ENCODE measurements at regions not wholly inside any gene's neighbourhood (a gene's known extent, or its start where the extent isn't known, plus 50 kb on each side); places are given as distances from the start of the nearest gene placed in this dataset.

DNA sequence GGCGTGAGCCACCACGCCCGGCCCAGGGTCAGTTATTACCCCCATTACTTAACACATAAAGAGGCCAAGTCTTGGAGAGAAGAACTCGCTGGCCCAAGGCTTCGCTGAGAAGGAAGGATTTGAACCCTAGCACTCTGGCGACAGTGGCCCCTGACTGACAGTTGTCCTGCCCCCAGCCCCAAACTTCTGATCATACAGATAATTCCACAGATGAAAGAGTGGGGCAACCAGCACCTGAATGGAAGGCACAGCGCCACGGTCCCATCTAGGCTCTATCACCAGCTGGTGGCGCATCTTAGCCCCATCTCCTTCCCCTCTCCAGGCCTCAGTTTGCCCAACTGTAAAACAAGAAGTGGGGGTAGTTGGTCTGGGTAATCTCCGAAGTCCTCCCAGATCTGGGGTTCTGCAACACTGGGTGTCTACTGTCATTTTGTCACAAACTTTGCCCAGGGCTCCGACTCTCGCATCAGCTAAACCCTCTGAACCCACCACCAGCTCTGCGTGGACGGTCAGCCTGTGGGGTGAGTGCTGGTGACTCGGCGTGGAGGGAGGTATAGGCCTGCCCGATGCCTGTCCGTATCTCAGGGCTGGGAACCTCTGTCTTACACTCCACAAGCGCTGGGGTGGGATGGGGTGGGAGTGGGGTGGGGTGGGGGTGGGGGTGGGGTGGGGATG, 209.3 kb downstream of the C9orf50 start:
- CTCF ChIA-PET = no interaction called here
- H3K27ac ChIP-seq (ENCODE audit: low read length) = no peak overlapping the region
- H2AFZ ChIP-seq (ENCODE audit: low read length) = no peak overlapping the region
- intact Hi-C loops (cut with micrococcal nuclease) = loop anchor here (5.0 kb wide), 2 partner anchors 86 to 201 kb away; no protein-coding TSS in a partner anchor
- ATAC-seq (no peak), DNase-seq (no peak)
- no peaks in the 10 kb centered on the region for H3K9me3 ChIP-seq (ENCODE audit: low read length)
- no TSS peak for BruUV-seq (replicated peaks)
- no peak for TF ChIP-seq EZH2phosphoT487 (IDR thresholded peaks at IDR 0.05; ENCODE audit: borderline replicate concordance, low read length)
- no peak for TF ChIP-seq EZH2 (IDR thresholded peaks at IDR 0.05; ENCODE audit: low read length, unreplicated experiment)
- TF ChIP-seq, protein P1, sequence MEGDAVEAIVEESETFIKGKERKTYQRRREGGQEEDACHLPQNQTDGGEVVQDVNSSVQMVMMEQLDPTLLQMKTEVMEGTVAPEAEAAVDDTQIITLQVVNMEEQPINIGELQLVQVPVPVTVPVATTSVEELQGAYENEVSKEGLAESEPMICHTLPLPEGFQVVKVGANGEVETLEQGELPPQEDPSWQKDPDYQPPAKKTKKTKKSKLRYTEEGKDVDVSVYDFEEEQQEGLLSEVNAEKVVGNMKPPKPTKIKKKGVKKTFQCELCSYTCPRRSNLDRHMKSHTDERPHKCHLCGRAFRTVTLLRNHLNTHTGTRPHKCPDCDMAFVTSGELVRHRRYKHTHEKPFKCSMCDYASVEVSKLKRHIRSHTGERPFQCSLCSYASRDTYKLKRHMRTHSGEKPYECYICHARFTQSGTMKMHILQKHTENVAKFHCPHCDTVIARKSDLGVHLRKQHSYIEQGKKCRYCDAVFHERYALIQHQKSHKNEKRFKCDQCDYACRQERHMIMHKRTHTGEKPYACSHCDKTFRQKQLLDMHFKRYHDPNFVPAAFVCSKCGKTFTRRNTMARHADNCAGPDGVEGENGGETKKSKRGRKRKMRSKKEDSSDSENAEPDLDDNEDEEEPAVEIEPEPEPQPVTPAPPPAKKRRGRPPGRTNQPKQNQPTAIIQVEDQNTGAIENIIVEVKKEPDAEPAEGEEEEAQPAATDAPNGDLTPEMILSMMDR (conservative IDR thresholded peaks at IDR 0.05; ENCODE audit: low read depth, low read length) = no peak
- H4K20me1 ChIP-seq (ENCODE audit: low read length) = no peaks in the 10 kb centered on the region
- H3F3A ChIP-seq (ENCODE audit: low read length, unreplicated experiment) = no peaks in the 10 kb centered on the region
- H3K79me2 ChIP-seq (ENCODE audit: low read length) = no peaks in the 10 kb centered on the region
- H3K9ac ChIP-seq (ENCODE audit: low read length) = no peak overlapping the region
- H3K27me3 ChIP-seq (ENCODE audit: low read length) = no peaks in the 10 kb centered on the region
- H3K9me2 ChIP-seq (replicated peaks; ENCODE audit: low read length) = no peaks in the 10 kb centered on the region
- no peak overlapping the region for H3K4me3 ChIP-seq (ENCODE audit: low read length)
- no peak overlapping the region for H3K4me2 ChIP-seq (ENCODE audit: low read length)
- H3K4me1 ChIP-seq (ENCODE audit: insufficient read depth, low read length) = peaks cover 22% of the 10 kb centered on the region
- POLR2A ChIA-PET (ENCODE audit: unreplicated experiment) = no interaction called here
- H3K36me3 ChIP-seq (ENCODE audit: low read depth, low read length) = no peaks in the 10 kb centered on the region

DNA sequence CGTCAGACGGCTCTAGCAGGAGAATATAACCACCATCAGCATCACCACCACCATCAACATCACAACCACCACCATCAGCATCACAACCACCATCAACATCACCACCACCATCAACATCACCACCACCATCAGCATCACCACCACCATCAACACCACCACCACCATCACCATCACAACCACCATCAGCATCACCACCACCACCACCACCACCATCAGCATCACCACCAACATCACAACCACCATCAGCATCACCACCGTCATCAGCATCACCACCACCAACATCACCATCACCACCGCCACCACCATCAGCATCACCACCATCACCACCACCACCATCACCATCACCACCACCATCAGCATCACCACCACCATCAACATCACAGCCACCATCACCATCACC, 210.7 kb downstream of the C9orf50 start:
- H3K27me3 ChIP-seq (ENCODE audit: low read length) = no peaks in the 10 kb centered on the region
- ATAC-seq = no peak
- H3K36me3 ChIP-seq (ENCODE audit: low read depth, low read length) = no peaks in the 10 kb centered on the region
- H3K79me2 ChIP-seq (ENCODE audit: low read length) = no peaks in the 10 kb centered on the region
- no peak overlapping the region for H2AFZ ChIP-seq (ENCODE audit: low read length)
- no peaks in the 10 kb centered on the region for H3F3A ChIP-seq (ENCODE audit: low read length, unreplicated experiment)
- H3K9me2 ChIP-seq (replicated peaks; ENCODE audit: low read length) = no peaks in the 10 kb centered on the region
- peaks cover 31% of the 10 kb centered on the region for H3K4me1 ChIP-seq (ENCODE audit: insufficient read depth, low read length)
- TF ChIP-seq EZH2 (IDR thresholded peaks at IDR 0.05; ENCODE audit: low read length, unreplicated experiment) (no peak), EZH2phosphoT487 (IDR thresholded peaks at IDR 0.05; ENCODE audit: borderline replicate concordance, low read length) (no peak)
- TF ChIP-seq, protein P1 (conservative IDR thresholded peaks at IDR 0.05; ENCODE audit: low read depth, low read length) = no peak
- no peak overlapping the region for H3K27ac ChIP-seq (ENCODE audit: low read length)
- ChIA-PET CTCF (no interaction called here), POLR2A (ENCODE audit: unreplicated experiment) (no interaction called here)
- no peak overlapping the region for H3K4me3 ChIP-seq (ENCODE audit: low read length)
- no peak for DNase-seq
- intact Hi-C loops (cut with micrococcal nuclease) = loop anchor here (5.0 kb wide), 2 partner anchors 87 to 202 kb away; no protein-coding TSS in a partner anchor
- no peak overlapping the region for H3K4me2 ChIP-seq (ENCODE audit: low read length)
- no peaks in the 10 kb centered on the region for H3K9me3 ChIP-seq (ENCODE audit: low read length)
- BruUV-seq (replicated peaks) = no TSS peak
- no peaks in the 10 kb centered on the region for H4K20me1 ChIP-seq (ENCODE audit: low read length)
- no peak overlapping the region for H3K9ac ChIP-seq (ENCODE audit: low read length)

DNA sequence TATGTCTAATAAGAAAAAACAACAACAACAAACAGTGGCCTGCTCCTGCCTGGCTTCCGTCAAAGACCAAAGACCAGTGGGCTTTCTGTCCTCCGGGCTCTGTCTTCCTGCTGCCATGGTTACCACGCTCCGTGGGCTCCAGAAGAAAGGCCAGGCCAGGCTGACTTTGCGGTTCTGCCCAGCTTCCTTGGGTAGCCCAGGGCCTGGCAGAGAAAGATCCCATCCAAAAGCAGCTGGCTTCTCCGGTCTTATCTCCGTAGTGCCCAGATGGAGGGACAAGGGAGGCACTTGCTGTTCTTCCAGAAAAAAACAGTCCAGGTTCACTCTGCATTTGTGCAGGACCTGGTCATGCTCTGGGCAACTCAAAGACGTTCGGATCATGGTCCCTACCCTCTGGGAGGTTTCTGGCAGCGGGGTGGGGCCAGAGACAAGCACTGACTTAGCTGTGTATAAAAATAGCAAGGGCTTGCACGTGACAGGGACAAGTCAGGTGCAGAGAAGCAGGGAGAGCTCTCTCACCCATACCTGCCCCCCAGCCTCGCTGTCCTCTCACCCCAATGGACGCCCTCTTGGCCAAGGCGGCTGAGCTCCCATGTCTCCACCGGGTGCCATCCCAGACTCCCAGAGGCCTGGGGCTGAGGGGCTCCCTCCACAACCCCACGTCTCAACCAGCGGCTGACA, 212.2 kb downstream of the C9orf50 start:
- ATAC-seq (no peak), DNase-seq (no peak)
- Histone ChIP-seq H3K4me2 (ENCODE audit: low read length) (no peak overlapping the region), H3K27ac (ENCODE audit: low read length) (no peak overlapping the region), H3F3A (ENCODE audit: low read length, unreplicated experiment) (no peaks in the 10 kb centered on the region), H4K20me1 (ENCODE audit: low read length) (no peaks in the 10 kb centered on the region), H2AFZ (ENCODE audit: low read length) (no peak overlapping the region), H3K9me2 (replicated peaks; ENCODE audit: low read length) (no peaks in the 10 kb centered on the region), H3K9ac (ENCODE audit: low read length) (no peak overlapping the region), H3K79me2 (ENCODE audit: low read length) (no peaks in the 10 kb centered on the region), H3K27me3 (ENCODE audit: low read length) (no peaks in the 10 kb centered on the region), H3K4me1 (ENCODE audit: insufficient read depth, low read length) (peaks cover 22% of the 10 kb centered on the region), H3K9me3 (ENCODE audit: low read length) (no peaks in the 10 kb centered on the region), H3K4me3 (ENCODE audit: low read length) (no peak overlapping the region), H3K36me3 (ENCODE audit: low read depth, low read length) (no peaks in the 10 kb centered on the region)
- ChIA-PET CTCF (no interaction called here), POLR2A (ENCODE audit: unreplicated experiment) (no interaction called here)
- TF ChIP-seq EZH2phosphoT487 (IDR thresholded peaks at IDR 0.05; ENCODE audit: borderline replicate concordance, low read length) (no peak), EZH2 (IDR thresholded peaks at IDR 0.05; ENCODE audit: low read length, unreplicated experiment) (no peak)
- TF ChIP-seq, protein P1 (conservative IDR thresholded peaks at IDR 0.05; ENCODE audit: low read depth, low read length) = no peak
- no TSS peak for BruUV-seq (replicated peaks)
- intact Hi-C loops (cut with micrococcal nuclease) = no loop called here

Measured in PC-3 (cell line).